ENCODE measurements at regions not wholly inside any gene's neighbourhood (a gene's known extent, or its start where the extent isn't known, plus 50 kb on each side); places are given as distances from the start of the nearest gene placed in this dataset.
A peak's percentile ranks its signal among the peaks of the same experiment; 100 is the strongest.

DNA sequence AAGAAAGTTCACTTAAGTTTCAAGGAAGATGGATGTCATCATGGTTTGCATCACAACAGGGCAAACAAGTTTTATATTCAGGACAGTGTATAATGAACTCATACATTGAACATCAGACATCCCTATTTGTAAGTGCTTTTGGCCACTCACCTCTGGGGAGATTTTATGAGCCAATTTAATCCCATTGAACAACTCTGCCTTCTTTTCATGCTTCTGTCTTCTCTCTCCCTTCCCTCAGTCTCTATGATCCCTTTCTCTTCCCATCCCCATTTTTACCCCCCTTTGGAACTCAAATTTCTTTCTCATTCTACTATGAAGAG lies 234.3 kb upstream of the POU2AF2 start:
- Histone ChIP-seq H3K4me3 (ENCODE audit: low read length in 2 of 2) (no peak overlapping the region), H3K36me3 (ENCODE audit: control insufficient read depth in 1 of 2, insufficient read depth in 2 of 2, low read length in 1 of 2) (no peaks in the 10 kb centered on the region), H3K9me3 (ENCODE audit: control insufficient read depth, low read length) (no peaks in the 10 kb centered on the region), H3K27me3 (ENCODE audit: control insufficient read depth in 1 of 2, insufficient read depth in 2 of 2, low read length in 1 of 2) (no peaks in the 10 kb centered on the region), H3K27ac (ENCODE audit: low read depth in 1 of 2, low read length in 2 of 2) (no peak overlapping the region), H3K4me1 (ENCODE audit: control insufficient read depth in 1 of 2, insufficient read depth in 2 of 2, low read length in 2 of 2) (no peaks in the 10 kb centered on the region)
- no peak for ATAC-seq (ENCODE audit: low FRiP score)
- no peak for DNase-seq
- intact Hi-C loops (cut with DNase I): no loop called here

DNA sequence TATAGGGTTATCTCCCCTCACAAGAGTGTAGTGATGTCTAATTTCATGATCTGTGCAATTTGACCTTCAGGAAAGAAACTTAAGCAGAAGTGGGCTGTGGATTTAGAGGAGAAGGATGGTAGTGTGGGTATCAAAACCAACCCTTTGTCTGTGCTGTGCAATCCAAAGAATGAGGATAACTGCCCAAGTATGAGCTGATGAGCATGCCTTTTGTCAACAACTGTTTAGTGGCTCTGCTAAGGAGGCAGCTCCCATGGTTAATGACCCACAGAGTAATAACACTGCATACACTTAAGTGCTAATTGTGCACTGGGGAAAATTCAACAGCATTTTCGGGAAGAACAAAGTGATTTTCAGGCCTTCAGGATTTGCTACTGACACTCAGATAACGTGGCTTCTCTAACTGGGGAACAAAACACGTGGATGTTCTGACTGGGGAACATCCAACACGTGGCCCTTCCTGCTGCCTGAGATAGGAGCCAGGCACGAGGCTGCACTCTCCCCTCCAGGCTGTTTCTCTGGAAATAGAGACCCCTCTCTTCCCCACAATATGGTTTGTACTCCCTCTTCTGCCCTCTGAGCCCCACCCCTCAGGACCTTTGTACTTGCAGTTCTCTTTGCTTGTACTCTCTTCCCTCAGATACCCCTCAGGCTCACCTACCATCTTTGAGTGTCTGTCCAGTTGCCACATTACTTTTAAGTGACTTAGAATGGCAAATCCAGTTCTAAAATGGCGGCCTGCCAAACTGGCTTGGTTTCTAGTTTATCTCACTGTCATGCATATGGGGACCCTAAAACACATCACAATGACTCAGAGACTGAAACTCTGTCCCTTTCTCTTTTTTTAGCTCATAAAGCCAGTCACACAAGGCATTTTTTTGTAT lies 234.9 kb upstream of the POU2AF2 start:
- Histone ChIP-seq H3K27me3 (ENCODE audit: control insufficient read depth in 1 of 2, insufficient read depth in 2 of 2, low read length in 1 of 2) (no peaks in the 10 kb centered on the region), H3K9me3 (ENCODE audit: control insufficient read depth, low read length) (no peaks in the 10 kb centered on the region), H3K4me3 (ENCODE audit: low read length in 2 of 2) (no peak overlapping the region), H3K36me3 (ENCODE audit: control insufficient read depth in 1 of 2, insufficient read depth in 2 of 2, low read length in 1 of 2) (no peaks in the 10 kb centered on the region), H3K4me1 (ENCODE audit: control insufficient read depth in 1 of 2, insufficient read depth in 2 of 2, low read length in 2 of 2) (peaks cover 0 to under 1% of the 10 kb centered on the region in 2 donors), H3K27ac (ENCODE audit: low read depth in 1 of 2, low read length in 2 of 2) (no peak overlapping the region)
- intact Hi-C loops (cut with DNase I): no loop called here
- ATAC-seq (ENCODE audit: low FRiP score): no peak
- DNase-seq: no peak
- WGBS, 2 donors: 87 to 93% methylated on average over 6 of the region's 6 CpGs

DNA sequence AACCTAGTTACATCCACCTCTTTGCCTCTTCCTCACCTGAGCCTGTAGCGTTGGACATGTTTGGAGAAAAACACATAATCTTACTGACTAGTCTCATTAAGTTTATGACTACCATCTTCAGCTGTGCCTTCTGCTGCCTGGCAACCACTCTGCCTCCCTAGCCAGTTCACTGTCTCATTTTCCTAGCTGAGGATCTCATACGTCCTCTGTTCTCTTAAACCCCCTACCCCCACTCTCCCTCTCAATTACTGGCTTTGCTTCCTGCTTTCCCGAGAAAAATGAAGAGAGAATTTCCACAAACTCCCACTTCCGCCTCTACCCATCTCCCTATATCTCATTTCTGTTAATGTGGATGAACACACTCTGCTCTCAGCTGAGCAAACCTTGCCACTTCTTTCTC lies 239.3 kb upstream of the POU2AF2 start:
- Histone ChIP-seq H3K27ac (ENCODE audit: low read depth in 1 of 2, low read length in 2 of 2) (no peak overlapping the region), H3K9me3 (ENCODE audit: control insufficient read depth, low read length) (no peaks in the 10 kb centered on the region), H3K36me3 (ENCODE audit: control insufficient read depth in 1 of 2, insufficient read depth in 2 of 2, low read length in 1 of 2) (no peaks in the 10 kb centered on the region), H3K27me3 (ENCODE audit: control insufficient read depth in 1 of 2, insufficient read depth in 2 of 2, low read length in 1 of 2) (no peaks in the 10 kb centered on the region), H3K4me3 (ENCODE audit: low read length in 2 of 2) (no peak overlapping the region), H3K4me1 (ENCODE audit: control insufficient read depth in 1 of 2, insufficient read depth in 2 of 2, low read length in 2 of 2) (peaks cover 5% of the 10 kb centered on the region in 2 donors)
- DNase-seq (no peak), ATAC-seq (ENCODE audit: low FRiP score) (no peak)
- intact Hi-C loops (cut with DNase I): loop anchor here in 1 of 2 donors (10.0 kb wide), 1 partner anchor 229 kb away; no protein-coding TSS in a partner anchor
- 87 to 89% methylated on average over 4 of the region's 4 CpGs for WGBS, 2 donors

DNA sequence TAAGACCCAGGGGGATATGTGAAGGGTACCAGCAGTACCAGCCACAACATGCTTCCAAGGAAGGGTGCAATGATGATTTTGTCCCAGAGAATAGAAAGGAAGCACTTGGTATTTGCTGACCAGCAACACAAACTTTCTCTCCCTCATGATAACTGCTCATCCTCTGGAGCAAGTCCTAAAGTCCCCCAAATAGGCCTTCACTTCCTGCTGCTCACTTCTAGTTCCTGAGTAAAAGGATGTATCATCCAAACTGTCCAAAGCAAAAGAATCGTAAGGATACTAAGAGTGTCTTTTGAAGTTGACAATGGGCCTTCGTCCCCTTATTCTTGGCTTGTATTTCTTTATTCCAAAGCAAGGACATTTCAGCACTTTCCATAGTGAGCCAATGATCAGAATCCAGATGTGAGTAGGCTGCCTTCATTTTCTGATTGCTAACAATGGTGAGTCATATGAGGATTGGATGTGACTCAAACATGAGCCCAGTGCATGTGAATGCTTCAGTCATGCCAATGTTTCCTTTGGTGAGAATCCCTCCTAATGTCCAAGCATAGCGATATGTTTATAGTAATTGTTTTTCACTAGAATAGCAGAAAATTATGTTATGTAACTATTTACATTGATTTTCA lies 243.4 kb upstream of the POU2AF2 start:
- Histone ChIP-seq H3K27me3 (ENCODE audit: control insufficient read depth in 1 of 2, insufficient read depth in 2 of 2, low read length in 1 of 2) (no peaks in the 10 kb centered on the region), H3K36me3 (ENCODE audit: control insufficient read depth in 1 of 2, insufficient read depth in 2 of 2, low read length in 1 of 2) (no peaks in the 10 kb centered on the region), H3K9me3 (ENCODE audit: control insufficient read depth, low read length) (no peaks in the 10 kb centered on the region), H3K4me3 (ENCODE audit: low read length in 2 of 2) (no peak overlapping the region), H3K4me1 (ENCODE audit: control insufficient read depth in 1 of 2, insufficient read depth in 2 of 2, low read length in 2 of 2) (peaks cover 8 to 10% of the 10 kb centered on the region in 2 donors), H3K27ac (ENCODE audit: low read depth in 1 of 2, low read length in 2 of 2) (no peak overlapping the region)
- ATAC-seq (ENCODE audit: low FRiP score) (peak; percentile 83), DNase-seq (no peak)
- WGBS, 2 donors: 4 to 12% methylated on average over 3 of the region's 3 CpGs
- intact Hi-C loops (cut with DNase I): loop anchor here in 1 of 2 donors (10.0 kb wide), 1 partner anchor 233 kb away; no protein-coding TSS in a partner anchor

DNA sequence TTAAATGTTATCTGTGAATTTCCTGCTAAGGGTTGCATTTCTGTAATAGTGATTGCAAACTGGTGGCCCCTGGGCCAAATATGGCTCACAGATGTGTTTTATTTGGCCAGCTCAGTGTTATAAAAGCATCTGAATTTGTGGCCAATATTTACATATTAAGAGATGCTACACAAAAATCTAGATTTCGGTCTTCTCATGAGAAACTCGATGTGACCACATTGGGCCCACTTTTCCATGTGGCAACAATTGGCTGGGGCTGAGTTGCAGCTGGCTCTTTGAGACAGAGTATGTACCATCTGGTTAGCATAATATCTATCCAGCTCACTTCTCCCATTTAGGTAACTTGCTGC lies 244.5 kb upstream of the POU2AF2 start:
- ATAC-seq (ENCODE audit: low FRiP score): peak; percentile 36
- Histone ChIP-seq H3K4me1 (ENCODE audit: control insufficient read depth in 1 of 2, insufficient read depth in 2 of 2, low read length in 2 of 2) (peaks cover 8 to 10% of the 10 kb centered on the region in 2 donors), H3K4me3 (ENCODE audit: low read length in 2 of 2) (no peak overlapping the region), H3K27ac (ENCODE audit: low read depth in 1 of 2, low read length in 2 of 2) (no peak overlapping the region), H3K36me3 (ENCODE audit: control insufficient read depth in 1 of 2, insufficient read depth in 2 of 2, low read length in 1 of 2) (no peaks in the 10 kb centered on the region), H3K27me3 (ENCODE audit: control insufficient read depth in 1 of 2, insufficient read depth in 2 of 2, low read length in 1 of 2) (no peaks in the 10 kb centered on the region), H3K9me3 (ENCODE audit: control insufficient read depth, low read length) (no peaks in the 10 kb centered on the region)
- intact Hi-C loops (cut with DNase I): loop anchor here in 1 of 2 donors (10.0 kb wide), 1 partner anchor 234 kb away; no protein-coding TSS in a partner anchor
- WGBS, 2 donors: 3 to 4% methylated on average over 2 of the region's 2 CpGs
- no peak for DNase-seq

DNA sequence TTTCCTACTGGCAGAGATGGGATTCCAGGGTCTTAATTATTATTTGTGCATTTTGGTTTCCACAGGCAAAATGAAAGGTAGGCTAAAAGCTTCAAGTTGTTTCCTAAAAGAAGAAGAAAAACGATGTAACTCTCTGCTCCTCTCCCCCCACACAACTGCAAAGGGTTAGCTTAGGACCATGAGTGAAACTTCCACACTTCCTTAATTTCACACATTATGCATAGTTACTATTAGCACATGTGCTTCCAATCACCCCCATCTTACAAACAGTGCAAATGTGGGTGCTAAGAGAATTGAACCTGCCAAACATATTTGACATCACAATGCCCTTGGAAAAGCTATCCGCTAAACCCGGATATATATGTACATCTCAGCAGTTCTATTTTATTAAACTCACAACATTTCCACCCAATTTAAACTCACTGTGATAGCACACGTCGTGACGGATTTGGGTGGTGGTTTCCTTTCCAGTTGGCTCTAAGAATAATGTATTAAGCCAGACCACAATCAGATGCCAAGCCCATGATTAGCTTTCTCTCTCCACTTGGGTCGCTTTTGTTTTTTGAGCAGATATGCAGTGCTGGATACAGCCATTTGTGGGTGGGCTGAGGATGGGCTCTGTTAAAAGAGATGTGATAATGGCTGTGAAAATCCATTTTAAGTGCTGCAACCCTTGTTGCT lies 245.0 kb upstream of the POU2AF2 start:
- Histone ChIP-seq H3K4me1 (ENCODE audit: control insufficient read depth in 1 of 2, insufficient read depth in 2 of 2, low read length in 2 of 2) (peaks cover 7 to 10% of the 10 kb centered on the region in 2 donors), H3K27ac (ENCODE audit: low read depth in 1 of 2, low read length in 2 of 2) (no peak overlapping the region), H3K9me3 (ENCODE audit: control insufficient read depth, low read length) (no peaks in the 10 kb centered on the region), H3K4me3 (ENCODE audit: low read length in 2 of 2) (no peak overlapping the region), H3K27me3 (ENCODE audit: control insufficient read depth in 1 of 2, insufficient read depth in 2 of 2, low read length in 1 of 2) (no peaks in the 10 kb centered on the region), H3K36me3 (ENCODE audit: control insufficient read depth in 1 of 2, insufficient read depth in 2 of 2, low read length in 1 of 2) (no peaks in the 10 kb centered on the region)
- intact Hi-C loops (cut with DNase I): loop anchor here in 1 of 2 donors (10.0 kb wide), 1 partner anchor 234 kb away; no protein-coding TSS in a partner anchor
- ATAC-seq (ENCODE audit: low FRiP score): no peak
- no peak for DNase-seq
- 5 to 12% methylated on average over 7 of the region's 7 CpGs for WGBS, 2 donors

DNA sequence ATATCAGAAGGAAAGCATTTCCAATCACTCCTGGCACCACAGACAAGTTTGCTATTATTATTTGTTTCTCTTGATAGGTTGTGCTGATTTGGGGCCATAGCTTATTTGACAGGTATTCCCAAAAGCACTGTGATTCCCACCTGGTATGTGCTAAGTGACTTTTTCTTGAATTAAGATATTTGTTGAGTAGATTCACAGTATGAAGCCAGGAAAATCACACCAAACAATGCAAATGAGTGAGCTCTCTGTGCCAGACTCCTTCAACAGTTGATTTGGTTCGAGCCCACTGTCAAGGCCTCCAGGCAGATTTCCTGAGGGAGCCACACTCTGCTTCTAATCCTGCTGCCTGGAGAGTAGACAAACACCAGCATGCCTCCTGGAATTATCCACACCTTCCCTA lies 253.0 kb upstream of the POU2AF2 start:
- ATAC-seq (ENCODE audit: low FRiP score) (no peak), DNase-seq (no peak)
- Histone ChIP-seq H3K36me3 (ENCODE audit: control insufficient read depth in 1 of 2, insufficient read depth in 2 of 2, low read length in 1 of 2) (no peaks in the 10 kb centered on the region), H3K4me1 (ENCODE audit: control insufficient read depth in 1 of 2, insufficient read depth in 2 of 2, low read length in 2 of 2) (no peaks in the 10 kb centered on the region), H3K27ac (ENCODE audit: low read depth in 1 of 2, low read length in 2 of 2) (no peak overlapping the region), H3K9me3 (ENCODE audit: control insufficient read depth, low read length) (no peaks in the 10 kb centered on the region), H3K4me3 (ENCODE audit: low read length in 2 of 2) (no peak overlapping the region), H3K27me3 (ENCODE audit: control insufficient read depth in 1 of 2, insufficient read depth in 2 of 2, low read length in 1 of 2) (no peaks in the 10 kb centered on the region)
- intact Hi-C loops (cut with DNase I): no loop called here
- WGBS, 2 donors: 91 to 97% methylated on average over 1 of the region's 1 CpG

DNA sequence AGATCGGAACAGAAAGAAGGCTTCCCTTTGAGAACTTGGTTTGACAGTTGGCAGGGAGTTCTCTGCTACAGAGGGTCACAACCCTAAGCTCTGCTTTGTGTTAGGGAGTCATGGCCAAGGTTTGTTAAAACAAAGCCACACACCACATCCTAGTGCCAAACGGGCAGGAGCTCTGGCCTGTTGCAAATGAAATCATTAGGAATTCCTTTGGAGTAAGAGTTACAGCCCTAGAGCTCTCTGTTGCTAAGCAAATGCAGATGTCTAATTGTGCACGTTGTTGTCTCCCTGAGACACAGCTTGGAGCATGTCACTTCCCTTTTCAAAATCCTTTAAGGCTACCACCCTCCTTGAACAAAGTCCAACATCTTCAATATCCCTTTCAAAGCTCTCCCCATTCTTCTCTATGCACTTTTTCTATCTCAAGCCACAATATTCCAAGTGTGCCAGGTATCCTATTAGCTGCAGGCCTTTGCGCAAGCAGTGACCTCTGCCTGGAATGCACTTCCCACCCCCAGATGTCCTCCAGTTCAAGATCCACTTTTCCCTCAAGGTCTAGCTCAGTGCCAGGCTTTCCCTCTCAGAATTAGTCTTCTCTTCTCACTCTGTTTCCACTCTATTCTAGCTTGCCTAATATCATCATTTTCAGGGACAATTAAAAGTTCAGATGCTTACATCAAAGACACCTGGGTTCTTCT lies 253.7 kb upstream of the POU2AF2 start:
- ATAC-seq (ENCODE audit: low FRiP score): peak; percentile 61
- H3K36me3 ChIP-seq (ENCODE audit: control insufficient read depth in 1 of 2, insufficient read depth in 2 of 2, low read length in 1 of 2): no peaks in the 10 kb centered on the region
- WGBS, 2 donors: 24 to 31% methylated on average over 4 of the region's 4 CpGs
- no peaks in the 10 kb centered on the region for H3K4me1 ChIP-seq (ENCODE audit: control insufficient read depth in 1 of 2, insufficient read depth in 2 of 2, low read length in 2 of 2)
- no peak for DNase-seq
- H3K27me3 ChIP-seq (ENCODE audit: control insufficient read depth in 1 of 2, insufficient read depth in 2 of 2, low read length in 1 of 2): no peaks in the 10 kb centered on the region
- intact Hi-C loops (cut with DNase I): no loop called here
- no peak overlapping the region for H3K27ac ChIP-seq (ENCODE audit: low read depth in 1 of 2, low read length in 2 of 2)
- no peak overlapping the region for H3K4me3 ChIP-seq (ENCODE audit: low read length in 2 of 2)
- H3K9me3 ChIP-seq (ENCODE audit: control insufficient read depth, low read length): no peaks in the 10 kb centered on the region

All from aorta (tissue), 5 donors.